ENCODE measurements at regions not wholly inside any gene's neighbourhood (a gene's known extent, or its start where the extent isn't known, plus 50 kb on each side); places are given as distances from the start of the nearest gene placed in this dataset.

- TF ChIP-seq REST (IDR thresholded peaks at IDR 0.05; ENCODE audit: low read depth) (no peak), CEBPB (IDR thresholded peaks at IDR 0.05) (no peak), FOXM1 (IDR thresholded peaks at IDR 0.05; ENCODE audit: borderline replicate concordance, low read depth) (no peak), USF1 (IDR thresholded peaks at IDR 0.05) (no peak), MAX (IDR thresholded peaks at IDR 0.05) (no peak), EP300 (IDR thresholded peaks at IDR 0.05; ENCODE audit: borderline replicate concordance) (no peak), TEAD4 (IDR thresholded peaks at IDR 0.05) (no peak), YY1 (IDR thresholded peaks at IDR 0.05; ENCODE audit: low read depth) (no peak), RAD21 (IDR thresholded peaks at IDR 0.05; ENCODE audit: low read depth) (no peak), NFIC (IDR thresholded peaks at IDR 0.05) (no peak), CREB1 (IDR thresholded peaks at IDR 0.05; ENCODE audit: low read depth) (no peak)
These were observed 308.1 kb downstream of the ADGRL2 start for GRCh38 chr1:82108843-82109242.

Measured in Ishikawa (cell line).